Vagina (tissue), 2 donors: ENCODE measurements at regions not wholly inside any gene's neighbourhood (a gene's known extent, or its start where the extent isn't known, plus 50 kb on each side); places are given as distances from the start of the nearest gene placed in this dataset.

Source experiments
- POLR2A ChIP-seq, 2 donors: fragments of 450-650 bp; IDR thresholded peaks; one replicate each; pipeline ENCODE4 v1.6.1; 2017; ENCODE audit warnings: antibody characterized with exemption in 2 of 2, mild to moderate bottlenecking in 2 of 2, moderate library complexity in 2 of 2
- POLR2AphosphoS5 ChIP-seq, 2 donors: sonication (generic); formaldehyde crosslinking; IDR thresholded peaks; one replicate each; pipeline ENCODE4 v1.9.0; 2017; ENCODE audit warnings: antibody characterized with exemption in 2 of 2, mild to moderate bottlenecking in 2 of 2, low read depth in 1 of 2; ENCODE audit not compliant: insufficient read depth in 1 of 2
- TF ChIP-seq, protein P1 (sequence below), 3 experiments: fragments of 450-650 bp in 2 of 3; fragments of 200-600 bp in 1 of 3; sonication (generic) in 1 of 3; IDR thresholded peaks; one replicate each; pipeline ENCODE4 v1.5.1; 2017 to 2019; ENCODE audit warnings: antibody characterized with exemption in 3 of 3, mild to moderate bottlenecking in 2 of 3, moderate library complexity in 2 of 3

DNA sequence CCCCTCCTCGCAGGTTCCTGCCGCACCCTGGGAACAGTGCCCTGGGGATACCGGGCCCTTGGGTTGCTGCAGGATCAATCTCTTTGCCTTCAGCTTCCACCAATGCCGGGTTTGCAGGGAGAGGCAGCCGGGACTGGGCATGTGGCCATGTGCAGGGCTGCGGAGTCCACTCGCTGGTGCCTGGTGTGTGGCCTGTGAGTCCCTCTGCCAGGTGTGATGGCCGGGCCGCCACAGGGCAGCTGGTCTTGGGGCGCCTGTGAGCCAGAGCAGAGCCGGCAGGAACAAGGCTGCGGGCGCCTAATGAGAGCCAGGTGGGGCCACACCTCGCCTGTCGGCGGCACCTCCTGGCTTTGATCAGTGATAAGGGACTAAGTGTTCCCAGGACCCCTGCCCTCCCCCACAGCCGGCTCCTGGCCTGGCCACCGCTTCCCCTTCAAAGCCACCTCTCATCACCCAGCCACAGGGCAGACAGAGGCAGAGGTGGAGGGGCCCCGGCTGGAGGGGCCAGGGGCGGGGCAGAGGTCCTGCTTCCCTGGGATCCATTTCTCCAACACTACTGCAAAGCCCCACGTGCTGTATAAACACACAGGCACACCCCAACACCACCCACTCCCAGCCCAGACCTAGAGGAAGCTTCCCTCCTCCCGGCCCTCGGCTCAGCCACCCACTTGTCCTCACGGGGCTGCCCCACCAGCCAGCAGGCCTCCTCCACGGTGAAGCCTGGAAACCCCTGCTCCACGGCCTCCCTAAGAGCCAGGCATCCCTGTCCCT is 132.7 kb downstream of the CPZ start:
- TF ChIP-seq POLR2A (IDR thresholded peaks at IDR 0.05) (no peak), POLR2AphosphoS5 (IDR thresholded peaks at IDR 0.05; ENCODE audit: insufficient read depth in 1 of 2, low read depth in 1 of 2) (no peak)
- TF ChIP-seq, protein P1, sequence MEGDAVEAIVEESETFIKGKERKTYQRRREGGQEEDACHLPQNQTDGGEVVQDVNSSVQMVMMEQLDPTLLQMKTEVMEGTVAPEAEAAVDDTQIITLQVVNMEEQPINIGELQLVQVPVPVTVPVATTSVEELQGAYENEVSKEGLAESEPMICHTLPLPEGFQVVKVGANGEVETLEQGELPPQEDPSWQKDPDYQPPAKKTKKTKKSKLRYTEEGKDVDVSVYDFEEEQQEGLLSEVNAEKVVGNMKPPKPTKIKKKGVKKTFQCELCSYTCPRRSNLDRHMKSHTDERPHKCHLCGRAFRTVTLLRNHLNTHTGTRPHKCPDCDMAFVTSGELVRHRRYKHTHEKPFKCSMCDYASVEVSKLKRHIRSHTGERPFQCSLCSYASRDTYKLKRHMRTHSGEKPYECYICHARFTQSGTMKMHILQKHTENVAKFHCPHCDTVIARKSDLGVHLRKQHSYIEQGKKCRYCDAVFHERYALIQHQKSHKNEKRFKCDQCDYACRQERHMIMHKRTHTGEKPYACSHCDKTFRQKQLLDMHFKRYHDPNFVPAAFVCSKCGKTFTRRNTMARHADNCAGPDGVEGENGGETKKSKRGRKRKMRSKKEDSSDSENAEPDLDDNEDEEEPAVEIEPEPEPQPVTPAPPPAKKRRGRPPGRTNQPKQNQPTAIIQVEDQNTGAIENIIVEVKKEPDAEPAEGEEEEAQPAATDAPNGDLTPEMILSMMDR (IDR thresholded peaks at IDR 0.05) = no peak
